ENCODE measurements at regions not wholly inside any gene's neighbourhood (a gene's known extent, or its start where the extent isn't known, plus 50 kb on each side); places are given as distances from the start of the nearest gene placed in this dataset.

DNA sequence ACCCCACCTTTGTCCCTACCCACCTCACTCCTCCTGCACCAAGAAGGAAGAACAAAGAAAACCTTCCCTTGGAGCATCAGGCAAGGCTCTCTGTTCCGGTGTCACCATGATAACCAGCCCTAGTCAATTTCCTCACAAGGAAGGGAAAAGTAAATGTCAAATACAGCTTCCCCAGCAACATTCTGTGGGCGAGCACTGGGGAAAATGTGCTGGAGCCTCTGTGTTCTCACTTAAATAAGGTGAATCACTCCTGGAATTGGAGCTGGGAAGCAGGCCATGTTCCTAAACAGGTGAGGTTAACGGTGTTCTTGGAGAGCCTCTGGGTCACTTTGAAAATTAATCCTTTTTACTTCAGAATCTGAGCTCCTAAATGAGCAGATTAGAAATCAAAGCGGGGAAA is 427.9 kb upstream of the ERCC4 start:
- Histone ChIP-seq H3K4me1 (no peaks in the 10 kb centered on the region), H3K27me3 (no peaks in the 10 kb centered on the region), H3K27ac (no peak overlapping the region), H3K4me3 (no peak overlapping the region), H3K36me3 (no peaks in the 10 kb centered on the region), H3K9me3 (no peaks in the 10 kb centered on the region)
- TF ChIP-seq, protein P1, sequence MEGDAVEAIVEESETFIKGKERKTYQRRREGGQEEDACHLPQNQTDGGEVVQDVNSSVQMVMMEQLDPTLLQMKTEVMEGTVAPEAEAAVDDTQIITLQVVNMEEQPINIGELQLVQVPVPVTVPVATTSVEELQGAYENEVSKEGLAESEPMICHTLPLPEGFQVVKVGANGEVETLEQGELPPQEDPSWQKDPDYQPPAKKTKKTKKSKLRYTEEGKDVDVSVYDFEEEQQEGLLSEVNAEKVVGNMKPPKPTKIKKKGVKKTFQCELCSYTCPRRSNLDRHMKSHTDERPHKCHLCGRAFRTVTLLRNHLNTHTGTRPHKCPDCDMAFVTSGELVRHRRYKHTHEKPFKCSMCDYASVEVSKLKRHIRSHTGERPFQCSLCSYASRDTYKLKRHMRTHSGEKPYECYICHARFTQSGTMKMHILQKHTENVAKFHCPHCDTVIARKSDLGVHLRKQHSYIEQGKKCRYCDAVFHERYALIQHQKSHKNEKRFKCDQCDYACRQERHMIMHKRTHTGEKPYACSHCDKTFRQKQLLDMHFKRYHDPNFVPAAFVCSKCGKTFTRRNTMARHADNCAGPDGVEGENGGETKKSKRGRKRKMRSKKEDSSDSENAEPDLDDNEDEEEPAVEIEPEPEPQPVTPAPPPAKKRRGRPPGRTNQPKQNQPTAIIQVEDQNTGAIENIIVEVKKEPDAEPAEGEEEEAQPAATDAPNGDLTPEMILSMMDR (IDR thresholded peaks at IDR 0.05): no peak
- DNase-seq (ENCODE audit: low spot score): no peak

DNA sequence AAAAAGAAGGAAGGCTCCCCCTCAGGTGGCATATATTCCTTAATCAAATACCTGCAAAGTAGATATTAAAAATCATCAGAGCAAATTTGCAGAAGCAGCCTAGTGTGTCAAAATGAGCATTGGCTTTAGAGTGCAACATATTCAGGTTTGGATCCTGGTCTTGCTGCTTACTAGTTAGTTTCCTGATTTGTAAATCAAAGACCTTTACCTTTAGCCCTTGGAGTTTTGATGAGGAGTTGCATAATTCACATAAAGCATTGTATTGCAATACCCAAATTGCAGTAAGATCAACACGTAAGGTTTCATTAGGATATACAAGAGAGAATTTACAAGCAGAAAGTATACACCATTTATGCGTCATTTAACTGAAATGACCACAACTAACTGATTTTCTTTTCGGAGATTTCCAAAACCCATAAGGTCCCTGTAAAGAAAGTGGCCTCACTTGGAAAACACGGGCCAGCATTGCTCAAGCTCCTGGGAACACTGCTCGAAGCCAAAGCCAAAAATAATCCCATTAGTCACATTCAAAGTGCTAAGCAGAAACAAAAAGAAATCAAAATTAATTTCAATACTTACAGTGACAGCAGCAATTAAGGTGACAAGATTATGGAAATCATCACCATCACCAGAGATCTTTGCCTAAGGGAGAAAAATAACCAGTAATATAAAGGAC is 415.9 kb upstream of the ERCC4 start:
- Histone ChIP-seq H3K4me3 (no peak overlapping the region), H3K27me3 (no peaks in the 10 kb centered on the region), H3K36me3 (no peaks in the 10 kb centered on the region), H3K4me1 (no peaks in the 10 kb centered on the region), H3K27ac (no peak overlapping the region), H3K9me3 (no peaks in the 10 kb centered on the region)
- TF ChIP-seq, protein P1 (IDR thresholded peaks at IDR 0.05): no peak
- no peak for DNase-seq (ENCODE audit: low spot score)

DNA sequence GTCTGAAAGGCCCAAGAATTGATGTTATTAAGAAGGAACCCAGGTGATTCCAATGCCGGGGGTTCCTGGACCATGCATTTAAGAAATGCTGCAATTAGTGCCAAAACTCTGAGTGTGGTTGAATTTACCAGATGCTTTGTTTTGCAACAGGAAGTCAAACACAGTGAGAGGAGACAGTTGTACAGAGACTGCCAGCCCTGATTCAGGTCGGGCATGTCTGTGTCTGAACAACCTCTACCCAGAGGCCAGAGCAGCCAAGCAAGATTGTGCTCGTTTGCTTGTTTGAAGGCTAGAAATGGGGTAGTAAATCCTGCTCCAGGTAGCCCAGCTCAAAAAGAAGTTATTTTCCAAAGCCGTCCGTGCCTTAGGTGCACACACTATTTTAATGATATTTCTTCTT is 412.4 kb upstream of the ERCC4 start:
- TF ChIP-seq, protein P1 (IDR thresholded peaks at IDR 0.05): no peak
- H3K27me3 ChIP-seq: no peaks in the 10 kb centered on the region
- no peaks in the 10 kb centered on the region for H3K36me3 ChIP-seq
- peaks cover 0 to 5% of the 10 kb centered on the region in 2 donors for H3K9me3 ChIP-seq
- DNase-seq (ENCODE audit: low spot score): no peak
- no peaks in the 10 kb centered on the region for H3K4me1 ChIP-seq
- H3K27ac ChIP-seq: no peak overlapping the region
- no peak overlapping the region for H3K4me3 ChIP-seq

DNA sequence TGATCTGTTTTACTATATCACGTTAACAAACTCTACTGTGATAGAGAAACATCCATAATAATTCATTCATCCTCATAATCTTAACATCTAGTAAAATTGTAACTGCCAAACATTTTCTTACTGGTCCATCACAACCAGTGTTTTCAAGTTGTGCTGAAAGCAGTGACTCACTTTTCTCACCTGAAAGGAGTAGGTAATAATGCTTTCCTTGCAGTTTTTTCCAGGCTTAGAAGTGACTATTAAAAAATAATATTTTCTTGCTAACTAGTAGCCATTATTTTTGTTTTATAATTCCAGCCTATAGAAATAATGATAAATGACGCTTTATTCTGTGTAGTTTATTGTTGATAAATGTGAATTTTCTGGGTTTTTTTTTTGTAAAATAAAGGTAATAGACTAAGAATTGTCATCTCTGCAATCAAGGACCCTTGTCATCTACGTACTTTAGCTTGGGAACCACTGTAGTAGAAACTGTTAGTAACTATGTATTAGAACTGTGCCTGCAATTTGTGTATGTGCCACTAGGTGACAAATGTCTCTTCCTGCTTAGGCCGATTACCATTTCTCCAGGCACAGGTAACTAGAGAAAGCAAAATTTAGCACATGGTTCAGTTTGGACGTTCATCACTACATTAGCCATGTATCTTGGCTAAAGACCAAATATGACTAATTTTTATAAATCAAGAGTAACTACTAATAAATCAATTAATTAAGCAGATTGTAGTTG is 409.4 kb upstream of the ERCC4 start:
- no peak for DNase-seq (ENCODE audit: low spot score)
- TF ChIP-seq, protein P1 (IDR thresholded peaks at IDR 0.05): peak in 1 of 2 donors; percentile 35
- no peaks in the 10 kb centered on the region for H3K36me3 ChIP-seq
- H3K27ac ChIP-seq: no peak overlapping the region
- no peaks in the 10 kb centered on the region for H3K4me1 ChIP-seq
- no peaks in the 10 kb centered on the region for H3K27me3 ChIP-seq
- no peak overlapping the region for H3K4me3 ChIP-seq
- peaks cover 0 to 14% of the 10 kb centered on the region in 2 donors for H3K9me3 ChIP-seq

DNA sequence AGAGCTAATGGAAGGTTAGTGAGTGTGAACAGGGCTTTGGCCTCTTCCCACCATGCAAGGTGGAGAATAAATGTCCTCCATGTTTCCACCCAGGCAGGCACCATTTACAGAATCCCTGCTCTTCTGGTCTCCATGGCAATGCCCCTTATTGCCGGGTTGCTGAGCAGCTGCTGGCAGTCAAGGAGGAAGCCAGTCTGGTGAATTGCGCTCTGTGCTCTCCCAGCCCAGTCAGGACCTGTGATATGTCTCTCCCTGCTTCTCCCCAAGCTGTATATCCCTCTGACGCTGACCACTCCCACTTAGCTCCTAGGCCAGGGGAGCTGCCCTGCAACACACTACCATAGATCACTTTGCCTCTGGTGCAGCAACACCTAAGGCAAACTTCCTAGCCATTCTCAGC is 402.1 kb upstream of the ERCC4 start:
- Histone ChIP-seq H3K4me1 (no peaks in the 10 kb centered on the region), H3K36me3 (no peaks in the 10 kb centered on the region), H3K27me3 (no peaks in the 10 kb centered on the region), H3K27ac (no peak overlapping the region), H3K4me3 (no peak overlapping the region), H3K9me3 (peaks cover 0 to 8% of the 10 kb centered on the region in 2 donors)
- TF ChIP-seq, protein P1 (IDR thresholded peaks at IDR 0.05): no peak
- no peak for DNase-seq (ENCODE audit: low spot score)

Measured in right atrium auricular region (tissue), 2 donors.